Neural progenitor cell (in vitro differentiated cells): ENCODE measurements at regions not wholly inside any gene's neighbourhood (a gene's known extent, or its start where the extent isn't known, plus 50 kb on each side); places are given as distances from the start of the nearest gene placed in this dataset. TPM values are rescaled to one million over a fixed set of nuclear protein-coding genes. Genes with fewer than 3 reads are reported as not detected.

ENCODE experiments used
- DNase-seq: peaks from one replicate; pipeline ENCODE4 v3.0.0-alpha.2; 2016; ENCODE audit warnings: low spot score
- H2AFZ ChIP-seq: fragments of 200-600 bp; sonication (generic); replicated peaks from 2 replicates; pipeline ENCODE4 v1.6.1; 2016; ENCODE audit warnings: antibody characterized with exemption
- H3F3A ChIP-seq: fragments of 200-600 bp; sonication (generic); 2 replicates; pipeline ENCODE4 v1.6.1; 2016; ENCODE audit warnings: antibody characterized with exemption, low read depth
- H3K27ac ChIP-seq: fragments of 200-600 bp; sonication (generic); 2 replicates; pipeline ENCODE4 v1.5.1; 2016; ENCODE audit warnings: mild to moderate bottlenecking
- H3K27me3 ChIP-seq: fragments of 200-600 bp; sonication (generic); 2 replicates; pipeline ENCODE4 v1.6.1; 2016; ENCODE audit warnings: mild to moderate bottlenecking, moderate library complexity
- H3K36me3 ChIP-seq: fragments of 200-600 bp; sonication (generic); 2 replicates; pipeline ENCODE4 v1.5.1; 2016
- H3K4me1 ChIP-seq: fragments of 200-600 bp; sonication (generic); 2 replicates; pipeline ENCODE4 v1.6.1; 2016; ENCODE audit warnings: mixed run types
- H3K4me2 ChIP-seq: fragments of 200-600 bp; sonication (generic); 2 replicates; pipeline ENCODE4 v1.6.1; 2016
- H3K4me3 ChIP-seq: fragments of 200-600 bp; sonication (generic); 2 replicates; pipeline ENCODE4 v1.5.1; 2016
- H3K79me2 ChIP-seq: fragments of 200-600 bp; sonication (generic); 2 replicates; pipeline ENCODE4 v1.6.1; 2016; ENCODE audit warnings: low read depth
- H3K9ac ChIP-seq: fragments of 200-600 bp; sonication (generic); 2 replicates; pipeline ENCODE4 v1.6.1; 2016
- H3K9me3 ChIP-seq: fragments of 200-600 bp; sonication (generic); 2 replicates; pipeline ENCODE4 v1.5.1; 2016; ENCODE audit warnings: low read depth
- H4K20me1 ChIP-seq: fragments of 200-600 bp; sonication (generic); 2 replicates; pipeline ENCODE4 v1.6.1; 2016; ENCODE audit warnings: low read depth
- H3K27ac Mint-ChIP-seq: 3 replicates; pipeline ENCODE4 v1.8.0; 2021; ENCODE audit warnings: mixed read lengths
- H3K27me3 Mint-ChIP-seq: 2 replicates; pipeline ENCODE4 v1.8.0; 2022; ENCODE audit warnings: low read depth, mild to moderate bottlenecking, inconsistent platforms, moderate library complexity, mixed read lengths; ENCODE audit not compliant: insufficient read depth
- H3K36me3 Mint-ChIP-seq: 3 replicates; pipeline ENCODE4 v1.8.0; 2021; ENCODE audit warnings: mixed read lengths
- H3K4me1 Mint-ChIP-seq: 3 replicates; pipeline ENCODE4 v1.8.0; 2021; ENCODE audit warnings: mixed read lengths
- H3K4me3 Mint-ChIP-seq: 3 replicates; pipeline ENCODE4 v1.8.0; 2021; ENCODE audit warnings: mild to moderate bottlenecking, moderate library complexity, mixed read lengths
- H3K9me3 Mint-ChIP-seq: 3 replicates; pipeline ENCODE4 v1.8.0; 2020; ENCODE audit warnings: mixed read lengths
- EZH2 ChIP-seq: fragments of 200-600 bp; sonication (generic); IDR thresholded peaks from 2 replicates; pipeline ENCODE4 v1.6.1; 2017; ENCODE audit warnings: antibody characterized with exemption, mild to moderate bottlenecking, moderate library complexity
- EZH2phosphoT487 ChIP-seq: fragments of 200-600 bp; sonication (generic); IDR thresholded peaks from 2 replicates; pipeline ENCODE4 v1.6.1; 2017; ENCODE audit warnings: antibody characterized with exemption
- microRNA-seq: library from miRNA; unstranded; fragments of <30 nt; microRNA quantifications from one replicate; pipeline ENCODE4, GENCODE V29; 2016
- small RNA-seq: library from RNA; depleted of rRNA; stranded (forward); fragments of <200 nt; gene quantifications from one replicate; pipeline ENCODE3, GENCODE V24; 2015
- TF ChIP-seq, protein P1 (sequence below): fragments of 200-600 bp; sonication (generic); IDR thresholded peaks from 2 replicates; pipeline ENCODE4 v1.5.1; 2017; ENCODE audit warnings: antibody characterized with exemption, mild to moderate bottlenecking

DNA sequence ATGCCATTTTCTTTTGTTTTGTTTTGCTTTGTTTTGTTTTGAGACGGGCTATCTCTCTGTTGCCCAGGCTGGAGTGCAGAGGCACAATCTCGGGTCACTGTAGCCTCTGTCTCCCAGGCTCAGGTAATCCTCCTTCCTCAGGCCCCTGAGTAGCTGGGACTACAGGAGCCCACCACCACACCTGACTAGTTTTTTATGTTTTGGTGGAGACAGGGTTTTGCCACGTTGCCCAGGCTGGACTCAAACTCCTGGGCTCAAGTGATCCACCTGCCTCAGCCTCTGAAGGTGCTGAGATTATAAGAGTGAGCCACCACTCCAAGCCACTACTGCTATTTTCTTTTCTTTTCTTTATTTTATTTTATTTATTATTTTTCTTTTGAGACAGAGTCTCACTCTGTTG, 54.0 kb upstream of the S1PR3 start:
- no peak overlapping the region for H3K27ac ChIP-seq
- H3K4me2 ChIP-seq, result no peak overlapping the region
- Mint-ChIP-seq H3K4me3 (no peak overlapping the region), H3K9me3 (peaks cover 13% of the 10 kb centered on the region), H3K36me3 (no peaks in the 10 kb centered on the region), H3K27ac (no peak overlapping the region), H3K27me3 (no peaks in the 10 kb centered on the region), H3K4me1 (no peaks in the 10 kb centered on the region)
- no peaks in the 10 kb centered on the region for H4K20me1 ChIP-seq
- H3K4me1 ChIP-seq, result no peaks in the 10 kb centered on the region
- H3K27me3 ChIP-seq, result no peaks in the 10 kb centered on the region
- no peak overlapping the region for H3K4me3 ChIP-seq
- no peak overlapping the region for H3K9ac ChIP-seq
- no peaks in the 10 kb centered on the region for H3K36me3 ChIP-seq
- H3F3A ChIP-seq, result no peaks in the 10 kb centered on the region
- H3K79me2 ChIP-seq, result no peaks in the 10 kb centered on the region
- no peaks in the 10 kb centered on the region for H3K9me3 ChIP-seq
- TF ChIP-seq EZH2 (no peak), EZH2phosphoT487 (no peak)
- TF ChIP-seq, protein P1, sequence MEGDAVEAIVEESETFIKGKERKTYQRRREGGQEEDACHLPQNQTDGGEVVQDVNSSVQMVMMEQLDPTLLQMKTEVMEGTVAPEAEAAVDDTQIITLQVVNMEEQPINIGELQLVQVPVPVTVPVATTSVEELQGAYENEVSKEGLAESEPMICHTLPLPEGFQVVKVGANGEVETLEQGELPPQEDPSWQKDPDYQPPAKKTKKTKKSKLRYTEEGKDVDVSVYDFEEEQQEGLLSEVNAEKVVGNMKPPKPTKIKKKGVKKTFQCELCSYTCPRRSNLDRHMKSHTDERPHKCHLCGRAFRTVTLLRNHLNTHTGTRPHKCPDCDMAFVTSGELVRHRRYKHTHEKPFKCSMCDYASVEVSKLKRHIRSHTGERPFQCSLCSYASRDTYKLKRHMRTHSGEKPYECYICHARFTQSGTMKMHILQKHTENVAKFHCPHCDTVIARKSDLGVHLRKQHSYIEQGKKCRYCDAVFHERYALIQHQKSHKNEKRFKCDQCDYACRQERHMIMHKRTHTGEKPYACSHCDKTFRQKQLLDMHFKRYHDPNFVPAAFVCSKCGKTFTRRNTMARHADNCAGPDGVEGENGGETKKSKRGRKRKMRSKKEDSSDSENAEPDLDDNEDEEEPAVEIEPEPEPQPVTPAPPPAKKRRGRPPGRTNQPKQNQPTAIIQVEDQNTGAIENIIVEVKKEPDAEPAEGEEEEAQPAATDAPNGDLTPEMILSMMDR, result no peak
- no peak for DNase-seq
- H2AFZ ChIP-seq, result no peak overlapping the region

DNA sequence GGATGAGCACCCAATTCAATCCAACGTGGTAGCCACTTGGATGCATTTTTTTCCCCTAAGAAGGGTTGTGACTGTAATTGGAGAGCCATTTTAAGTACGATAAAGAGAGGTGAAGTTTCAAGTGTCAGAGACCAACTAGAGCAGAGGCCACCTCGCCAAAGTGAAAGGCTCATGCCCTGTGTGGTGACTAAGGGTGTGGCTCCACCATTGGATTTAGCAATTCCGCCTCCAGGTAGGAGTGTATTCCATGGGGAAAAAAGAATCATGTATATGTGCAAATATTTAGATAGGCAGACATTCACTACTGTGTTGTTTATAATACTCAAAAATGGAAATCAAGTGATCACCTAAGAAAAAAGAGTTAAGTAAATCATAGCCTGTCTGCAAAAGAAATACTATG, 53.1 kb upstream of the S1PR3 start:
- H3F3A ChIP-seq, result no peaks in the 10 kb centered on the region
- H3K27ac ChIP-seq, result no peak overlapping the region
- H3K4me1 ChIP-seq, result no peaks in the 10 kb centered on the region
- no peaks in the 10 kb centered on the region for H3K9me3 ChIP-seq
- H4K20me1 ChIP-seq, result no peaks in the 10 kb centered on the region
- no peak for DNase-seq
- Mint-ChIP-seq H3K4me3 (no peak overlapping the region), H3K4me1 (no peaks in the 10 kb centered on the region), H3K27ac (no peak overlapping the region), H3K36me3 (no peaks in the 10 kb centered on the region), H3K9me3 (peaks cover 10% of the 10 kb centered on the region), H3K27me3 (no peaks in the 10 kb centered on the region)
- H2AFZ ChIP-seq, result no peak overlapping the region
- no peak overlapping the region for H3K9ac ChIP-seq
- no peak overlapping the region for H3K4me2 ChIP-seq
- TF ChIP-seq EZH2, result no peak
- TF ChIP-seq, protein P1, result no peak
- no peak for TF ChIP-seq EZH2phosphoT487
- no peaks in the 10 kb centered on the region for H3K27me3 ChIP-seq
- no peaks in the 10 kb centered on the region for H3K79me2 ChIP-seq
- no peaks in the 10 kb centered on the region for H3K36me3 ChIP-seq
- no peak overlapping the region for H3K4me3 ChIP-seq

Small RNA genes lying in the stretch of these regions (microRNA-seq; reads per million reads assigned to microRNA genes)
- gene MIR4289, result not detected

Small RNA genes lying in the stretch of these regions (small RNA-seq; reads per million reads assigned to genes)
- not detected for gene MIR4289
